GM12864 (cell line): ENCODE measurements at regions not wholly inside any gene's neighbourhood (a gene's known extent, or its start where the extent isn't known, plus 50 kb on each side); places are given as distances from the start of the nearest gene placed in this dataset.

Experiments used
- DNase-seq: peaks from one replicate; pipeline ENCODE4 v3.0.0-alpha.2; 2011; ENCODE audit warnings: low read depth
- H3K4me3 ChIP-seq: 2 replicates; pipeline ENCODE4 v1.5.1; 2011; ENCODE audit warnings: mild to moderate bottlenecking, low read depth, low read length, control low read depth
- TF ChIP-seq, protein P1 (sequence below): IDR thresholded peaks from 2 replicates; pipeline ENCODE4 v1.5.1; 2011; ENCODE audit warnings: low read depth, mild to moderate bottlenecking, moderate library complexity, low read length, control low read depth, inconsistent platforms; ENCODE audit errors: missing control alignments

DNA sequence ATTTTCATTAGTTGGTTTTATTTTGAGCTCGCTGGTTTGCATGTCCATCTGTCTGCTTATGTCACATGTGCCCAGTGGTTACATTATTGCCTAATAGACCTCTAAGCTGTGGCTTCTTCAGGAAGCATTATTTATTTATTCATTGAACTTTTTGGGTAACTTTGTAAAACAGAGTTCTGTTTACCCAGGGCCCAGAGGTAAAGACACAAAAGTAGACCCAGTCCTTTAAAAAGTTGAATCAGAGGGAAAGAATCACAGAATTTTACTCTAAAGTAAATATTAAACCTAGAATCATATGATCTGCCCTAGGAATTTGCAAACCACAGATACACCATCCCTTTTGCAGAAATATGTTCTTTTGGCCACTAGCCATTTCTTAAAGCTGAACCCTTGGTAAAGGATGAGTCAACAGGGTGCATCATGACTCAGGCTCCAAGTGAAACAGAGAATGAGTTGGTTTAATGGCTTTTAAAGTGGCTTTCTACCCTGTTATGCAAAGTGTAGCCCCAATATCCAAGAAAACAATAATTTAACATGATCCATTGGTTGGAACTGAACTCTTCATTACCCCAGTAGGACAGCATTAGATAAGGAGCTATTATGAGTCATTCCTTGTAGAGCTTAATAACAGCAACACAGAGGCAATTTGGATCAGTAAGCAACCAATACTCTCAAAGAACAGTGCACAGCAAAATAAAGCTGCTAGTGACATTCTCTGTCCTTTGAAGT is 236.3 kb downstream of the KCNJ2 start:
- H3K4me3 ChIP-seq: no peak overlapping the region
- TF ChIP-seq, protein P1, sequence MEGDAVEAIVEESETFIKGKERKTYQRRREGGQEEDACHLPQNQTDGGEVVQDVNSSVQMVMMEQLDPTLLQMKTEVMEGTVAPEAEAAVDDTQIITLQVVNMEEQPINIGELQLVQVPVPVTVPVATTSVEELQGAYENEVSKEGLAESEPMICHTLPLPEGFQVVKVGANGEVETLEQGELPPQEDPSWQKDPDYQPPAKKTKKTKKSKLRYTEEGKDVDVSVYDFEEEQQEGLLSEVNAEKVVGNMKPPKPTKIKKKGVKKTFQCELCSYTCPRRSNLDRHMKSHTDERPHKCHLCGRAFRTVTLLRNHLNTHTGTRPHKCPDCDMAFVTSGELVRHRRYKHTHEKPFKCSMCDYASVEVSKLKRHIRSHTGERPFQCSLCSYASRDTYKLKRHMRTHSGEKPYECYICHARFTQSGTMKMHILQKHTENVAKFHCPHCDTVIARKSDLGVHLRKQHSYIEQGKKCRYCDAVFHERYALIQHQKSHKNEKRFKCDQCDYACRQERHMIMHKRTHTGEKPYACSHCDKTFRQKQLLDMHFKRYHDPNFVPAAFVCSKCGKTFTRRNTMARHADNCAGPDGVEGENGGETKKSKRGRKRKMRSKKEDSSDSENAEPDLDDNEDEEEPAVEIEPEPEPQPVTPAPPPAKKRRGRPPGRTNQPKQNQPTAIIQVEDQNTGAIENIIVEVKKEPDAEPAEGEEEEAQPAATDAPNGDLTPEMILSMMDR: no peak
- DNase-seq: peak; percentile 1

GRCh38 chr17:70407506-70407905 is 238.2 kb downstream of the KCNJ2 start:
- DNase-seq: no peak
- TF ChIP-seq, protein P1: no peak
- H3K4me3 ChIP-seq: no peak overlapping the region

DNA sequence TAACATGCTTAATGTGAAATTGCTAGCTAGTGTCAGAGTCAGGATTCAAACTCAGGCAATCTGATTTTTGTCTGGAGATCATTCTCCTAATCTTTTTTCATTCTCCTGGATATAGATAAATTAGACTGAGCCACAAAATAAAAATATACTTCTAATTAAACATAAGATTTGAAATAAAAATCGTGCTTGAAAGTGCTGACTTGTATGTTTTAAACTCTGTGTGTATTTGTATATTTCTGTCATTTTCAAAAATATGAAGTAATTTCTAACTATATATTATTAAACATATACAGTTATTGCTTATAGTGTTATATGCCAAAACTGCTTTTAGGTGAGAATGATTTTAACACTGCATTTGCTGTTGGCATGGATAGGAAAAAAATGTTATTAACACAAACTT is 239.4 kb downstream of the KCNJ2 start:
- no peak overlapping the region for H3K4me3 ChIP-seq
- TF ChIP-seq, protein P1: no peak

GRCh38 chr17:70414300-70414699 is 245.0 kb downstream of the KCNJ2 start:
- H3K4me3 ChIP-seq: no peak overlapping the region
- no peak for DNase-seq
- TF ChIP-seq, protein P1: no peak

More for the DNA sequence above, 239.4 kb downstream of the KCNJ2 start:
- no peak for DNase-seq

- no peak for DNase-seq
- H3K4me3 ChIP-seq: no peak overlapping the region
- TF ChIP-seq, protein P1: no peak
These were observed 251.6 kb downstream of the KCNJ2 start for GRCh38 chr17:70420861-70421445.

GRCh38 chr17:70422862-70423261 is 253.5 kb downstream of the KCNJ2 start:
- H3K4me3 ChIP-seq: no peak overlapping the region
- no peak for DNase-seq
- TF ChIP-seq, protein P1: no peak

- DNase-seq: no peak
- no peak overlapping the region for H3K4me3 ChIP-seq
- TF ChIP-seq, protein P1: no peak
These were observed 254.2 kb downstream of the KCNJ2 start for GRCh38 chr17:70423562-70423961.
